ENCODE measurements at regions not wholly inside any gene's neighbourhood (a gene's known extent, or its start where the extent isn't known, plus 50 kb on each side); places are given as distances from the start of the nearest gene placed in this dataset.

DNA sequence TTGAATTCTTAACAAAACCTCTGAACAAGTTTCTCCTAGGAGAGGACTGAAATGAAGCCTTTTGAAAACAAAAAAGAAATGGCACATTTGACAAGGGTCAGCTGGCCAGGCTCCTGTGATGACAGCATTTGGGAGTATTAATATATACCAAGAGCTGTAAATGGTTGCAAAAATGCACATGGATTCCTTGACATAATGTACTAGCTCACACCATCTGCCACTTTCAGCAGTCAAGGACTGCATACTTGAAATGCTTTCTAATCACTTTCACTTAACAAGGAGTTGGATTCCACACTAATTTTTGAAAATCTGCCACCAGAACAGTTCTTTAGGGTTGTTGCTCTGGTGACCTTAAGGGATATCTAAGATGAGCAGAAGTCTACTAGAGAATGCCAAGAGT, 236.7 kb upstream of the TOX3 start:
- TF ChIP-seq HDGF (IDR thresholded peaks at IDR 0.05; ENCODE audit: borderline replicate concordance) (no peak), ARNT (IDR thresholded peaks at IDR 0.05) (no peak)
- POLR2A ChIA-PET: no interaction called here
- CTCF ChIA-PET: interaction anchor here (0.6 to 0.9 kb wide), 2 partner anchors 14 to 34 kb away, joined by 3 to 4 read pairs; no protein-coding TSS in a partner anchor
- DNase-seq (ENCODE audit: extremely low spot score): no peak

DNA sequence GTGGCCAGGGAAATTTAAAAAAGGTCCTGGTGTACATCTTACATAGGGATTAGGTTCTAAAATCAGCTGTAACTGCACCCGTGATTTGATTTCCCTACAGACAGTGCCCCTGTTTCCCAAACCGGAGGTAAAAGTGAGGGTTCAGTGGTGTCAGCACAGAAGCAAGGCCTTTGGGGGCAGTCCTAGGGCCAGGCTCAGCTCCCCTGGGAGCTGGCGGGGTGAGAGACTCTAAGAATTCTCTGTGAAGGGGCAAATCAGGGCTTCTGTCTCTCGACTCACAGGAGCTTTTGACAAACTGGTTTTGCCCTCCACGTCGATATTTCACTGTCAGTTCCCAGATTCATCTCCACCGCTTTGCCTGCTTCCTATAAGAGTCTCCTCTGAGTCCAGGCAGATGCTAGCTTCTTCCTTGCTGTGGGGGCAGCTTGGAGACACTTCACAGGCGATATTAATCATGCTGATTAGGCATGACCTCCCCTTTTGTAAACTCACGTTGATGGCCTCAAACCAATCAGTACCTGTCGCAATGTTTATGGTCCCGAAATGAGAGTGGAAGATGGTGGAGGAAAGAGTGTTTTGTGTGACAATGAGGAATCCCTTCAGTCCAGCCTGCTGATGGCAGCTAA, 234.2 kb upstream of the TOX3 start:
- POLR2A ChIA-PET: no interaction called here
- CTCF ChIA-PET: no interaction called here
- no peak for DNase-seq (ENCODE audit: extremely low spot score)
- TF ChIP-seq SUZ12 (IDR thresholded peaks at IDR 0.05): no peak
- no peak for TF ChIP-seq ZNF384 (IDR thresholded peaks at IDR 0.05)
- TF ChIP-seq ELF4 (IDR thresholded peaks at IDR 0.05): no peak
- no peak for TF ChIP-seq L3MBTL2 (conservative IDR thresholded peaks at IDR 0.05)
- TF ChIP-seq CTBP1 (IDR thresholded peaks at IDR 0.05; ENCODE audit: borderline replicate concordance): no peak
- no peak for TF ChIP-seq NFRKB (IDR thresholded peaks at IDR 0.05)

DNA sequence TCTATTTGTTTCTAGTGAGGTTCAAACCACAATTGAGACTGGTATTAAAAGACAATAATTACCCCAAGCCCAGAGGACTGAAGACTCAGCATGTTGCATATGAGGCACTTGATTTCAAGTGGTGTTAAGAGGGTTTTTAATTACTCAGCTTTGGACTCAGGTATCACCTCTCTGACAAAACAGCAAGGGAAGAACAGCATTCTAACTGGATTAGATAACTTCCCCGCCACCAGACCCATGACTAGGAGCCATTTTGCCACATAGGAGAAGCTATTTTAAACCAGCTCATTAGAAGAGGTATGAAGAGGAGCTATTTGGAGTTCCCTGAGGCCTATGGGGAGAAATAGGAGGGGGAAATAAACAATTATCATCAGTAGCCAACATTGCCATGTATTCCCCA, 226.1 kb upstream of the TOX3 start:
- ChIA-PET POLR2A (no interaction called here), CTCF (no interaction called here)
- TF ChIP-seq CTBP1 (IDR thresholded peaks at IDR 0.05; ENCODE audit: borderline replicate concordance) (no peak), SUZ12 (IDR thresholded peaks at IDR 0.05) (no peak), ARNT (IDR thresholded peaks at IDR 0.05) (no peak), ELF4 (IDR thresholded peaks at IDR 0.05) (no peak), L3MBTL2 (conservative IDR thresholded peaks at IDR 0.05) (no peak), BHLHE40 (IDR thresholded peaks at IDR 0.05; ENCODE audit: borderline replicate concordance) (no peak), HDGF (IDR thresholded peaks at IDR 0.05; ENCODE audit: borderline replicate concordance) (no peak), PKNOX1 (IDR thresholded peaks at IDR 0.05) (no peak), LEF1 (IDR thresholded peaks at IDR 0.05; ENCODE audit: borderline replicate concordance) (no peak)
- DNase-seq (ENCODE audit: extremely low spot score): no peak

DNA sequence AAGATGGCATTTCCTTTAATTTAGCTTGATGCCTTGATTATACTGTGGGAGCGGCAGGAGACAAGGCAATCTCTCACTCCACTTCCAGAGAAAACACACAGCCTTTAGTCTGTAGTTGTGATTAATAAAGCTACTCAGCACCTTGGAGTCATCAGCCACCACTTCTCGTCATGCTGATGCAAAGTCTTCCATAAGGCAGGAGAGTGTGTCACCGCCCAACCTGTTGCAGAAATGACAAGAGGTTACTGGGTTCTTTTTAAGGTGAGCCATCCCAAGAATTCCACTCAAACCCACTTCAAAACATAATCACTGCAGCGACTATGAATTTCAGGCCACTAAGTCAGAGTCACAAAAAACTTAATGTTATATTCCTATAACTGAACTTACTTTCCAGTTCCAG, 223.9 kb upstream of the TOX3 start:
- DNase-seq (ENCODE audit: extremely low spot score): no peak
- ChIA-PET POLR2A (no interaction called here), CTCF (no interaction called here)
- no peak for TF ChIP-seq HDGF (IDR thresholded peaks at IDR 0.05; ENCODE audit: borderline replicate concordance)
- no peak for TF ChIP-seq TARDBP (IDR thresholded peaks at IDR 0.05)
- TF ChIP-seq SUZ12 (IDR thresholded peaks at IDR 0.05): no peak
- no peak for TF ChIP-seq LEF1 (IDR thresholded peaks at IDR 0.05; ENCODE audit: borderline replicate concordance)
- no peak for TF ChIP-seq L3MBTL2 (conservative IDR thresholded peaks at IDR 0.05)
- no peak for TF ChIP-seq CTBP1 (IDR thresholded peaks at IDR 0.05; ENCODE audit: borderline replicate concordance)
- no peak for TF ChIP-seq SP1 (IDR thresholded peaks at IDR 0.05)
- TF ChIP-seq FOXA1 (IDR thresholded peaks at IDR 0.05): no peak

GRCh38 chr16:52758473-52758855, 211.5 kb upstream of the TOX3 start:
- CTCF ChIA-PET: no interaction called here
- POLR2A ChIA-PET: no interaction called here
- no peak for TF ChIP-seq TARDBP (IDR thresholded peaks at IDR 0.05)
- no peak for TF ChIP-seq FOXA1 (IDR thresholded peaks at IDR 0.05)
- no peak for TF ChIP-seq HDGF (IDR thresholded peaks at IDR 0.05; ENCODE audit: borderline replicate concordance)
- TF ChIP-seq L3MBTL2 (conservative IDR thresholded peaks at IDR 0.05): no peak
- TF ChIP-seq BHLHE40 (IDR thresholded peaks at IDR 0.05; ENCODE audit: borderline replicate concordance): no peak
- no peak for TF ChIP-seq SP1 (IDR thresholded peaks at IDR 0.05)
- no peak for DNase-seq (ENCODE audit: extremely low spot score)

DNA sequence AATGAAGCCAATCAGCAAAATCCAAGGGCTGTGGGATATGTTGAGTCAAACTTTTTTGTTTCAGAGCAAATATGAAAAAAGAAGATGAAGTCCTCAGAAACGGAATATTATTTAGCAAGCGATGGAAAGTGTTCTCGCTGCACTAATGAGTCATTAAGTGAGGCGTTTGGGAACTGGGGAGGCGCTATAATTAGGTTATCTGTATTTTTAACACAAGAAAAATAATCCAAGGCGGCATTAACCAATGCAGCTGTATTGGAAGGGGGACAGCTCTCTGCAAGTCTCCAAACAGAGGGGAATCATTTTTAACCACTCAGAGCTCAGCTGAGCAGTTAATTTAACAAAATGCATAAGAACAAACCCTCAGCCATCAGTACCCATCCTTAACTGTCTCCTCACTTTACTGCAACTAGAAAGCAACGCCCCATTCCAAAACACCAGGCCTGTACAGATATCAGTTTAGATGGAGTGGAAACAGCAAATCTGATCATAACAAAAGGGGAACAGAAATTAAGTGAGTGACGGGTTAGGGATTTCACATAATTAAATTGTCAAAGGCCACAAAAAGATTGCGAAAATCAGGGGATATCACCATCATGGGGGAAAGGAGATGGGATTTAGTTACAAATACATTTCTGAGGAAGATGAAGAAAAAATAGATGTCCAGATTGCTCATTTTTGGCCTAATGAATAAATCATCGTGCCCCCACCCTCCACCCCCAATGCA, 211.0 kb upstream of the TOX3 start:
- ChIA-PET POLR2A (no interaction called here), CTCF (no interaction called here)
- DNase-seq (ENCODE audit: extremely low spot score): no peak
- TF ChIP-seq L3MBTL2 (conservative IDR thresholded peaks at IDR 0.05) (no peak), FOXA1 (IDR thresholded peaks at IDR 0.05) (no peak), BHLHE40 (IDR thresholded peaks at IDR 0.05; ENCODE audit: borderline replicate concordance) (no peak), TARDBP (IDR thresholded peaks at IDR 0.05) (no peak), ELF4 (IDR thresholded peaks at IDR 0.05) (no peak), SP1 (IDR thresholded peaks at IDR 0.05) (no peak), CTBP1 (IDR thresholded peaks at IDR 0.05; ENCODE audit: borderline replicate concordance) (no peak), FOXK2 (IDR thresholded peaks at IDR 0.05) (no peak), PKNOX1 (IDR thresholded peaks at IDR 0.05) (no peak), FOXM1 (IDR thresholded peaks at IDR 0.05; ENCODE audit: borderline replicate concordance) (no peak), ZNF384 (IDR thresholded peaks at IDR 0.05) (no peak)

GRCh38 chr16:52756812-52757517, 210.0 kb upstream of the TOX3 start:
- TF ChIP-seq NFRKB (IDR thresholded peaks at IDR 0.05) (no peak), LEF1 (IDR thresholded peaks at IDR 0.05; ENCODE audit: borderline replicate concordance) (no peak), SP1 (IDR thresholded peaks at IDR 0.05) (no peak), FOXA1 (IDR thresholded peaks at IDR 0.05) (no peak), CTBP1 (IDR thresholded peaks at IDR 0.05; ENCODE audit: borderline replicate concordance) (no peak), TARDBP (IDR thresholded peaks at IDR 0.05) (no peak)
- ChIA-PET CTCF (no interaction called here), POLR2A (no interaction called here)
- DNase-seq (ENCODE audit: extremely low spot score): no peak

All from HEK293T (cell line).